Mucosa of rectum (tissue), 2 donors: ENCODE measurements at regions not wholly inside any gene's neighbourhood (a gene's known extent, or its start where the extent isn't known, plus 50 kb on each side); places are given as distances from the start of the nearest gene placed in this dataset.
"Not testable (repeated sequence)": the region's sequence is repeated elsewhere in the genome, so short reads cannot be mapped to it uniquely, and the experiment has no call there.

Experiments
- H3K27ac ChIP-seq, 2 donors: one replicate each; pipeline ENCODE4 v1.7.0; 2013; ENCODE audit warnings: inconsistent platforms in 2 of 2, low read depth in 2 of 2, low read length in 2 of 2
- H3K27me3 ChIP-seq, 2 donors: one replicate each; pipeline ENCODE4 v1.7.0; 2013; ENCODE audit warnings: low read length in 2 of 2; ENCODE audit not compliant: control insufficient read depth in 2 of 2, insufficient read depth in 2 of 2
- H3K36me3 ChIP-seq, 2 donors: one replicate each; pipeline ENCODE4 v1.7.0; 2013; ENCODE audit warnings: low read length in 2 of 2; ENCODE audit not compliant: control insufficient read depth in 2 of 2, insufficient read depth in 2 of 2
- H3K4me1 ChIP-seq, 2 donors: one replicate each; pipeline ENCODE4 v1.7.0; 2013; ENCODE audit warnings: low read length in 2 of 2, mild to moderate bottlenecking in 1 of 2; ENCODE audit not compliant: control insufficient read depth in 2 of 2, insufficient read depth in 2 of 2
- H3K4me3 ChIP-seq, 2 donors: one replicate each; pipeline ENCODE4 v1.7.0; 2013; ENCODE audit warnings: low read length in 2 of 2
- H3K9ac ChIP-seq, 2 donors: one replicate each; pipeline ENCODE4 v1.7.0; 2013; ENCODE audit warnings: low read length in 2 of 2, low read depth in 1 of 2, mild to moderate bottlenecking in 1 of 2
- H3K9me3 ChIP-seq, 2 donors: one replicate each; pipeline ENCODE4 v1.7.0; 2013; ENCODE audit warnings: low read length in 2 of 2; ENCODE audit not compliant: control insufficient read depth in 2 of 2
- donor health status: healthy.
- donor health status: Normal muscosa, but diverticular disease.

GRCh38 chr5:174576042-174576441 is 148.3 kb upstream of the MSX2 start:
- no peaks in the 10 kb centered on the region for H3K9me3 ChIP-seq
- no peak overlapping the region for H3K4me3 ChIP-seq
- H3K36me3 ChIP-seq, result no peaks in the 10 kb centered on the region
- no peak overlapping the region for H3K27ac ChIP-seq
- no peak overlapping the region for H3K9ac ChIP-seq
- no peaks in the 10 kb centered on the region for H3K27me3 ChIP-seq
- no peaks in the 10 kb centered on the region for H3K4me1 ChIP-seq

GRCh38 chr5:174581479-174581878 is 142.9 kb upstream of the MSX2 start:
- Histone ChIP-seq H3K4me1 (no peaks in the 10 kb centered on the region), H3K27ac (no peak overlapping the region), H3K27me3 (no peaks in the 10 kb centered on the region), H3K9me3 (no peaks in the 10 kb centered on the region), H3K36me3 (no peaks in the 10 kb centered on the region), H3K9ac (no peak overlapping the region), H3K4me3 (no peak overlapping the region)

- Histone ChIP-seq H3K4me1 (no peaks in the 10 kb centered on the region), H3K4me3 (no peak overlapping the region), H3K36me3 (no peaks in the 10 kb centered on the region), H3K27me3 (no peaks in the 10 kb centered on the region), H3K9me3 (no peaks in the 10 kb centered on the region), H3K9ac (no peak overlapping the region), H3K27ac (no peak overlapping the region)
Measured at GRCh38 chr5:174581894-174582293, 142.5 kb upstream of the MSX2 start.

- Histone ChIP-seq H3K9me3 (no peaks in the 10 kb centered on the region), H3K27ac (no peak overlapping the region), H3K36me3 (no peaks in the 10 kb centered on the region), H3K27me3 (no peaks in the 10 kb centered on the region), H3K4me3 (no peak overlapping the region), H3K4me1 (no peaks in the 10 kb centered on the region), H3K9ac (no peak overlapping the region)
Measured at GRCh38 chr5:174583071-174583470, 141.3 kb upstream of the MSX2 start.

GRCh38 chr5:174585472-174585871 is 138.9 kb upstream of the MSX2 start:
- no peak overlapping the region for H3K4me3 ChIP-seq
- no peaks in the 10 kb centered on the region for H3K36me3 ChIP-seq
- no peaks in the 10 kb centered on the region for H3K9me3 ChIP-seq
- H3K9ac ChIP-seq, result no peak overlapping the region
- H3K4me1 ChIP-seq, result no peaks in the 10 kb centered on the region
- no peaks in the 10 kb centered on the region for H3K27me3 ChIP-seq
- no peak overlapping the region for H3K27ac ChIP-seq

- H3K27me3 ChIP-seq, H3K9ac ChIP-seq: not testable (repeated sequence)
Measured at GRCh38 chr5:174586163-174586562, 138.2 kb upstream of the MSX2 start.

GRCh38 chr5:174589011-174589410 is 135.4 kb upstream of the MSX2 start:
- H3K36me3 ChIP-seq, result no peaks in the 10 kb centered on the region
- H3K27ac ChIP-seq, result no peak overlapping the region
- H3K27me3 ChIP-seq, result no peaks in the 10 kb centered on the region
- no peaks in the 10 kb centered on the region for H3K9me3 ChIP-seq
- no peak overlapping the region for H3K9ac ChIP-seq
- no peak overlapping the region for H3K4me3 ChIP-seq
- H3K4me1 ChIP-seq, result no peaks in the 10 kb centered on the region

More at GRCh38 chr5:174586163-174586562, 138.2 kb upstream of the MSX2 start:
- H3K4me3 ChIP-seq, H3K9me3 ChIP-seq, H3K36me3 ChIP-seq, H3K27ac ChIP-seq, H3K4me1 ChIP-seq: not testable (repeated sequence)

- Histone ChIP-seq H3K9ac (no peak overlapping the region), H3K36me3 (no peaks in the 10 kb centered on the region), H3K27ac (no peak overlapping the region), H3K27me3 (no peaks in the 10 kb centered on the region), H3K4me3 (no peak overlapping the region), H3K4me1 (no peaks in the 10 kb centered on the region), H3K9me3 (no peaks in the 10 kb centered on the region)
Measured at GRCh38 chr5:174589599-174589998, 134.8 kb upstream of the MSX2 start.

GRCh38 chr5:174590820-174591219 is 133.6 kb upstream of the MSX2 start:
- no peaks in the 10 kb centered on the region for H3K9me3 ChIP-seq
- H3K27me3 ChIP-seq, result no peaks in the 10 kb centered on the region
- no peak overlapping the region for H3K4me3 ChIP-seq
- no peak overlapping the region for H3K27ac ChIP-seq
- H3K4me1 ChIP-seq, result no peaks in the 10 kb centered on the region
- no peak overlapping the region for H3K9ac ChIP-seq
- no peaks in the 10 kb centered on the region for H3K36me3 ChIP-seq

GRCh38 chr5:174596429-174596828 is 128.0 kb upstream of the MSX2 start:
- Histone ChIP-seq H3K9ac (no peak overlapping the region), H3K4me3 (no peak overlapping the region), H3K27me3 (peaks cover 0 to 3% of the 10 kb centered on the region in 2 donors), H3K4me1 (no peaks in the 10 kb centered on the region), H3K27ac (no peak overlapping the region), H3K9me3 (no peaks in the 10 kb centered on the region), H3K36me3 (no peaks in the 10 kb centered on the region)

GRCh38 chr5:174599992-174600391 is 124.4 kb upstream of the MSX2 start:
- H3K4me1 ChIP-seq, result no peaks in the 10 kb centered on the region
- no peaks in the 10 kb centered on the region for H3K9me3 ChIP-seq
- H3K27me3 ChIP-seq, result peaks cover 0 to 3% of the 10 kb centered on the region in 2 donors
- H3K36me3 ChIP-seq, result no peaks in the 10 kb centered on the region
- no peak overlapping the region for H3K4me3 ChIP-seq
- no peak overlapping the region for H3K9ac ChIP-seq
- H3K27ac ChIP-seq, result no peak overlapping the region
